ENCODE measurements at regions not wholly inside any gene's neighbourhood (a gene's known extent, or its start where the extent isn't known, plus 50 kb on each side); places are given as distances from the start of the nearest gene placed in this dataset.

GRCh38 chr2:33666879-33667278 is 67.8 kb upstream of the FAM98A start:
- peaks cover 6% of the 10 kb centered on the region for H3K9me3 Mint-ChIP-seq
- H3K36me3 Mint-ChIP-seq (ENCODE audit: insufficient read depth), result no peaks in the 10 kb centered on the region
- ATAC-seq (no peak), DNase-seq (no peak)
- H3K4me3 Mint-ChIP-seq, result no peak overlapping the region
- no peaks in the 10 kb centered on the region for H3K4me1 Mint-ChIP-seq (ENCODE audit: low read depth)
- H3K27me3 Mint-ChIP-seq (ENCODE audit: low read depth), result peaks cover 7% of the 10 kb centered on the region

DNA sequence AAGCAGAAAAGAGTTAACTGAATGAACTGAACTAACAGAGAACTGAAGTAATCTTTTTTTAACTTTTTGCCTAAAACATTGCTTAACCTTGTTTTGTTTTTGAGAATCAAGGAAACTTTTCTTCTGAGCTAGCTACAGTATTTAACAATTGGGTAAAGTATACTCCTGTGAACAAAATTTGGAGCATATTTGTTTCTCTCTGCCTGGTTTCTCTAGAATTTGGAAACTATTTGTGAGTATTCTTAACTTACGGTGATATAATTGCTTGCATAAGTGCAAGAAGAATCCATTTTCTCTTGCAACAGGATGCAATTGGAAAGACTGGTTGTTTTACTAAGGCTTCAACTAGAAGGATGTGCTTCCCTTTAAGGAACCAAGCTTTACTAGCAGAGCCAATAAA is 65.9 kb upstream of the FAM98A start:
- no peak for ATAC-seq
- Mint-ChIP-seq H3K9me3 (peaks cover 6% of the 10 kb centered on the region), H3K27me3 (ENCODE audit: low read depth) (no peaks in the 10 kb centered on the region), H3K4me3 (no peak overlapping the region), H3K4me1 (ENCODE audit: low read depth) (no peaks in the 10 kb centered on the region), H3K36me3 (ENCODE audit: insufficient read depth) (no peaks in the 10 kb centered on the region)
- no peak for DNase-seq

- Mint-ChIP-seq H3K9me3 (peaks cover 12% of the 10 kb centered on the region), H3K27me3 (ENCODE audit: low read depth) (no peaks in the 10 kb centered on the region), H3K4me3 (no peak overlapping the region), H3K36me3 (ENCODE audit: insufficient read depth) (no peaks in the 10 kb centered on the region), H3K4me1 (ENCODE audit: low read depth) (no peaks in the 10 kb centered on the region)
- no peak for ATAC-seq
- DNase-seq, result no peak
Measured at GRCh38 chr2:33660416-33661123, 61.5 kb upstream of the FAM98A start.

DNA sequence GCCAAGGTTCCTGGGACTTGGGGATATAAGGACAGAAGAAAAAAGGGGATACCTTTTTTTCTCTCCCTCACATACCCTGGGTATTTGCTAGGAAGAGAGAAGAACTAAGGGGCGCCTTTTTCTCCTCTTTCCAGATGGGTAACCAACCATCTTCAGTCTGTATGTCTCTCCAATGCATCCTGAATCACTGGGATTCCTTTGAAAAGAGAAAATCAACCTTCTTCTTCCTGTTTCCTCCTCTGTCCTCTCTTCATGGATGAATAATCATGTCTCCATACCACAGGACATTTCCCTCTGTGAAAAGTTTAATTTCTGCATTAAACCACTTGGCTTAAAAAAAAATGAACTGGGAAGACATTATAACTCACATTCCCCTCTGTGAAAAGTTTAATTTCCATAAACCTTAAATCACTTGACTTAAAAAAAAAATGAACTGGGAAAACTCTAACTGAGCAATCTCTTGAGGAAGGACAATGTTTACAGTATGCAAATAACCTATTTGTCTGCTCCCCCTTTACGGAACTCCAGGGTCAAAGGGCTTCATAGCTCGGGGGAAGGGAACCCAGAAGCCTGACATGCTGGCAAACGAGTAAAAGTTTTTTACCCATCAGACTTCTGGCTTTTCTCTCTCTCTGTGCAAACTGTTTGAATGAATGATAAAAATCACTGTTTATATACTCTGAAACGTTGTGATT is 56.7 kb upstream of the FAM98A start:
- no peaks in the 10 kb centered on the region for H3K4me1 Mint-ChIP-seq (ENCODE audit: low read depth)
- no peak overlapping the region for H3K4me3 Mint-ChIP-seq
- H3K9me3 Mint-ChIP-seq, result peaks cover 6% of the 10 kb centered on the region
- ATAC-seq, result no peak
- DNase-seq, result no peak
- H3K36me3 Mint-ChIP-seq (ENCODE audit: insufficient read depth), result no peaks in the 10 kb centered on the region
- peaks cover 4% of the 10 kb centered on the region for H3K27me3 Mint-ChIP-seq (ENCODE audit: low read depth)

GRCh38 chr2:33652830-33653229 is 53.7 kb upstream of the FAM98A start:
- Mint-ChIP-seq H3K36me3 (ENCODE audit: insufficient read depth) (no peaks in the 10 kb centered on the region), H3K4me3 (no peak overlapping the region), H3K27me3 (ENCODE audit: low read depth) (peaks cover 4% of the 10 kb centered on the region), H3K9me3 (peaks cover 6% of the 10 kb centered on the region), H3K4me1 (ENCODE audit: low read depth) (no peaks in the 10 kb centered on the region)
- DNase-seq, result no peak
- no peak for ATAC-seq

- Mint-ChIP-seq H3K36me3 (ENCODE audit: insufficient read depth) (no peaks in the 10 kb centered on the region), H3K4me3 (no peak overlapping the region), H3K4me1 (ENCODE audit: low read depth) (no peaks in the 10 kb centered on the region), H3K9me3 (no peaks in the 10 kb centered on the region), H3K27me3 (ENCODE audit: low read depth) (peaks cover 7% of the 10 kb centered on the region)
- ATAC-seq (no peak), DNase-seq (no peak)
Measured at GRCh38 chr2:33650171-33650570, 51.1 kb upstream of the FAM98A start.
